HEK293 (cell line): ENCODE measurements at regions not wholly inside any gene's neighbourhood (a gene's known extent, or its start where the extent isn't known, plus 50 kb on each side); places are given as distances from the start of the nearest gene placed in this dataset.

Experiments
- CTCF ChIA-PET: fragments of 350-600 bp; formaldehyde crosslinking; extraction: SDS; loops from one replicate; lab custom pipeline; 2021; ENCODE audit warnings: antibody characterized with exemption; lab: Yijun Ruan, JAX
- POLR2A ChIA-PET: fragments of 300-600 bp; formaldehyde crosslinking; extraction: SDS; loops from one replicate; lab custom pipeline; 2020; ENCODE audit warnings: antibody characterized with exemption, inconsistent platforms; lab: Yijun Ruan, JAX
- H3K27ac ChIP-seq: fragments of 200-500 bp; sonication (Bioruptor generic); 2 replicates; pipeline ENCODE4 v1.5.1; 2014; ENCODE audit warnings: low read depth, low read length, control low read depth, inconsistent platforms; ENCODE audit errors: extremely low read depth
- H3K36me3 ChIP-seq, 2 experiments: fragments of 200-500 bp in 1 of 2; sonication (Bioruptor generic) in 1 of 2; 1 replicate in 1 of 2; 2 replicates in 1 of 2; pipeline ENCODE4 v1.5.1; 2014 to 2017; ENCODE audit warnings: inconsistent platforms in 2 of 2, low read length in 2 of 2; ENCODE audit not compliant: control insufficient read depth in 2 of 2, insufficient read depth in 1 of 2
- H3K4me1 ChIP-seq: fragments of 200-500 bp; sonication (Bioruptor generic); 2 replicates; pipeline ENCODE4 v1.5.1; 2014; ENCODE audit warnings: mild to moderate bottlenecking, low read length, inconsistent platforms; ENCODE audit not compliant: control insufficient read depth, insufficient read depth
- H3K4me3 ChIP-seq: 2 replicates; pipeline ENCODE4 v1.5.1; 2011; ENCODE audit warnings: low read depth, mild to moderate bottlenecking, control low read depth, low read length, moderate library complexity
- H3K9me3 ChIP-seq: fragments of 200-500 bp; sonication (Bioruptor generic); 2 replicates; pipeline ENCODE4 v1.5.1; 2014; ENCODE audit warnings: low read depth, low read length, inconsistent platforms; ENCODE audit not compliant: control insufficient read depth, insufficient read depth
- BCL11A ChIP-seq: fragments of 450-650 bp; formaldehyde crosslinking; IDR thresholded peaks from 2 replicates; pipeline ENCODE4 v1.5.1; 2016; ENCODE audit warnings: low read depth, missing biosample characterization, missing genetic modification characterization
- CTCF ChIP-seq: fragments of 450-650 bp; formaldehyde crosslinking; IDR thresholded peaks from 2 replicates; pipeline ENCODE4 v1.5.1; 2016; ENCODE audit warnings: missing biosample characterization, missing genetic modification characterization
- GLI2 ChIP-seq: fragments of 450-650 bp; formaldehyde crosslinking; IDR thresholded peaks from 2 replicates; pipeline ENCODE4; 2017; ENCODE audit warnings: missing biosample characterization, missing genetic modification characterization, low read depth, borderline replicate concordance
- GLIS1 ChIP-seq: fragments of 450-650 bp; formaldehyde crosslinking; IDR thresholded peaks from 2 replicates; pipeline ENCODE4 v1.5.1; 2016; ENCODE audit warnings: missing biosample characterization, missing genetic modification characterization
- HOXA7 ChIP-seq: sonication (generic); formaldehyde crosslinking; IDR thresholded peaks from 2 replicates; pipeline ENCODE4 v1.8.1; 2022; ENCODE audit warnings: missing genetic modification reagents, borderline replicate concordance
- KLF16 ChIP-seq: fragments of 450-650 bp; formaldehyde crosslinking; IDR thresholded peaks from 2 replicates; pipeline ENCODE4 v1.5.1; 2017; ENCODE audit warnings: missing biosample characterization, missing genetic modification characterization
- OSR2 ChIP-seq: fragments of 450-650 bp; formaldehyde crosslinking; IDR thresholded peaks from 2 replicates; pipeline ENCODE4 v1.5.1; 2016; ENCODE audit warnings: missing biosample characterization, missing genetic modification characterization
- SCRT1 ChIP-seq: fragments of 450-650 bp; formaldehyde crosslinking; IDR thresholded peaks from 2 replicates; pipeline ENCODE4 v1.5.1; 2016; ENCODE audit warnings: missing biosample characterization, missing genetic modification characterization, borderline replicate concordance
- SP2 ChIP-seq: fragments of 450-650 bp; formaldehyde crosslinking; IDR thresholded peaks from 2 replicates; pipeline ENCODE4 v1.5.1; 2016; ENCODE audit warnings: missing biosample characterization, missing genetic modification characterization
- SP3 ChIP-seq: fragments of 450-650 bp; formaldehyde crosslinking; IDR thresholded peaks from 2 replicates; pipeline ENCODE4 v1.5.1; 2016; ENCODE audit warnings: missing biosample characterization, missing genetic modification characterization
- TCF7L2 ChIP-seq: IDR thresholded peaks from 2 replicates; pipeline ENCODE4 v1.6.1; 2011; ENCODE audit warnings: low read depth, mild to moderate bottlenecking, inconsistent platforms, low read length, moderate library complexity, borderline replicate concordance
- ZBTB20 ChIP-seq: fragments of 450-650 bp; formaldehyde crosslinking; IDR thresholded peaks from 2 replicates; pipeline ENCODE4 v1.5.1; 2016; ENCODE audit warnings: missing biosample characterization, missing genetic modification characterization
- ZBTB26 ChIP-seq: fragments of 450-650 bp; formaldehyde crosslinking; optimal IDR thresholded peaks from 2 replicates; pipeline ENCODE3; 2016; ENCODE audit warnings: missing biosample characterization, mild to moderate bottlenecking, missing genetic modification characterization
- ZBTB48 ChIP-seq: fragments of 450-650 bp; formaldehyde crosslinking; IDR thresholded peaks from 2 replicates; pipeline ENCODE4 v1.5.1; 2016; ENCODE audit warnings: missing biosample characterization, missing genetic modification characterization
- ZBTB6 ChIP-seq: fragments of 450-650 bp; formaldehyde crosslinking; IDR thresholded peaks from 2 replicates; pipeline ENCODE4 v1.5.1; 2017; ENCODE audit warnings: missing biosample characterization, missing genetic modification characterization
- ZFP3 ChIP-seq: fragments of 450-650 bp; formaldehyde crosslinking; IDR thresholded peaks from 2 replicates; pipeline ENCODE4 v1.5.1; 2016; ENCODE audit warnings: low read depth, missing biosample characterization, missing genetic modification characterization
- ZFP37 ChIP-seq: fragments of 450-650 bp; formaldehyde crosslinking; IDR thresholded peaks from 2 replicates; pipeline ENCODE4 v1.5.1; 2016; ENCODE audit warnings: missing biosample characterization, missing genetic modification characterization
- ZFP69B ChIP-seq: fragments of 450-650 bp; formaldehyde crosslinking; IDR thresholded peaks from 2 replicates; pipeline ENCODE4 v1.5.1; 2016; ENCODE audit warnings: missing biosample characterization, missing genetic modification characterization
- ZNF112 ChIP-seq: fragments of 450-650 bp; formaldehyde crosslinking; IDR thresholded peaks from 2 replicates; pipeline ENCODE4 v1.5.0; 2017; ENCODE audit warnings: missing biosample characterization, missing genetic modification characterization
- ZNF138 ChIP-seq: fragments of 450-650 bp; formaldehyde crosslinking; IDR thresholded peaks from 2 replicates; pipeline ENCODE4 v1.5.1; 2016; ENCODE audit warnings: missing biosample characterization, missing genetic modification characterization, borderline replicate concordance
- ZNF140 ChIP-seq: fragments of 450-650 bp; formaldehyde crosslinking; IDR thresholded peaks from 2 replicates; pipeline ENCODE4 v1.5.1; 2016; ENCODE audit warnings: missing biosample characterization, missing genetic modification characterization
- ZNF155 ChIP-seq: fragments of 450-650 bp; formaldehyde crosslinking; IDR thresholded peaks from 2 replicates; pipeline ENCODE4 v1.5.1; 2016; ENCODE audit warnings: missing biosample characterization, missing genetic modification characterization
- ZNF157 ChIP-seq: fragments of 450-650 bp; formaldehyde crosslinking; IDR thresholded peaks from 2 replicates; pipeline ENCODE4 v1.5.1; 2016; ENCODE audit warnings: missing biosample characterization, missing genetic modification characterization
- ZNF398 ChIP-seq: fragments of 450-650 bp; formaldehyde crosslinking; IDR thresholded peaks from 2 replicates; pipeline ENCODE4 v1.5.1; 2017; ENCODE audit warnings: missing biosample characterization, missing genetic modification characterization
- ZNF521 ChIP-seq: fragments of 450-650 bp; formaldehyde crosslinking; IDR thresholded peaks from 2 replicates; pipeline ENCODE4 v1.5.1; 2017; ENCODE audit warnings: missing biosample characterization, mild to moderate bottlenecking, missing genetic modification characterization
- ZNF549 ChIP-seq: fragments of 450-650 bp; IDR thresholded peaks from 2 replicates; pipeline ENCODE4 v1.5.1; 2018; ENCODE audit warnings: missing biosample characterization, missing genetic modification characterization, mild to moderate bottlenecking, inconsistent platforms, moderate library complexity
- ZNF560 ChIP-seq: fragments of 450-650 bp; formaldehyde crosslinking; IDR thresholded peaks from 2 replicates; pipeline ENCODE4 v1.5.1; 2017; ENCODE audit warnings: missing biosample characterization, missing genetic modification characterization, borderline replicate concordance
- ZNF624 ChIP-seq: fragments of 450-650 bp; formaldehyde crosslinking; IDR thresholded peaks from 2 replicates; pipeline ENCODE4 v1.5.1; 2017; ENCODE audit warnings: missing biosample characterization, missing genetic modification characterization
- ZNF626 ChIP-seq: fragments of 450-650 bp; sonication (Bioruptor Pico); formaldehyde crosslinking; IDR thresholded peaks from 2 replicates; pipeline ENCODE4 v1.5.1; 2018; ENCODE audit warnings: missing biosample characterization, missing genetic modification characterization, inconsistent platforms
- ZNF670 ChIP-seq: fragments of 450-650 bp; formaldehyde crosslinking; IDR thresholded peaks from 2 replicates; pipeline ENCODE4 v1.5.1; 2016; ENCODE audit warnings: missing biosample characterization, missing genetic modification characterization, low read depth
- ZNF707 ChIP-seq: fragments of 450-650 bp; formaldehyde crosslinking; IDR thresholded peaks from 2 replicates; pipeline ENCODE4 v1.5.1; 2016; ENCODE audit warnings: missing biosample characterization, missing genetic modification characterization
- ZNF768 ChIP-seq: fragments of 450-650 bp; formaldehyde crosslinking; IDR thresholded peaks from 2 replicates; pipeline ENCODE4 v1.5.1; 2018; ENCODE audit warnings: missing biosample characterization, mild to moderate bottlenecking, missing genetic modification characterization
- ZNF792 ChIP-seq: fragments of 450-650 bp; formaldehyde crosslinking; IDR thresholded peaks from 2 replicates; pipeline ENCODE4 v1.5.1; 2016; ENCODE audit warnings: missing biosample characterization, missing genetic modification characterization
- ZSCAN23 ChIP-seq: fragments of 450-650 bp; formaldehyde crosslinking; IDR thresholded peaks from 2 replicates; pipeline ENCODE4 v1.5.1; 2016; ENCODE audit warnings: missing biosample characterization, missing genetic modification characterization
- ZXDB ChIP-seq: fragments of 450-650 bp; formaldehyde crosslinking; IDR thresholded peaks from 2 replicates; pipeline ENCODE4 v1.5.1; 2016; ENCODE audit warnings: missing biosample characterization, missing genetic modification characterization

DNA sequence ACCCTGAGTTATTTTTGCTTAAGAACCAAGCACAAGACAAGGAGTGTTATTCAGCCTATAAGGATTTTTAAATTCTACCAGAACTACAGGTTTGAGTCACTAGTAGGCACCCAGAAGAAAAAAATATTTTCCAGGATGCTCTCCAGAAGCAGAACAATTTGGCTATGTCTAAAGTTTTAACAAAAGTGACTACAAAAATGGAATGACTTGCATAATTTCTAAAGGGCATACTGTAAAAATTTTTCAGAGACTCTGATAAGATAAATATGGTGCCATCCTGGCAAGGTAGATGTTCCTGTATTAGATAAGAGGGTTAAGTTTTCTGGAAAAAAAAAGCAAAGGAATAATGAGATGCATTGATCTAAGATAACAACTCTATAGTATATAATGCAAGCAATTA, 68.6 kb upstream of the FAM9A start:
- H3K4me3 ChIP-seq: no peak overlapping the region
- TF ChIP-seq TCF7L2 (no peak), GLIS1 (tag by site-specific recombination) (no peak), ZNF157 (tag by site-specific recombination) (no peak), CTCF (tag by site-specific recombination) (no peak), ZNF549 (tag by site-specific recombination) (no peak), GLI2 (tag by site-specific recombination) (no peak), HOXA7 (CRISPR knock-in tag) (no peak), ZBTB26 (tag by site-specific recombination) (no peak), ZNF112 (no peak), KLF16 (tag by site-specific recombination) (no peak), ZBTB6 (tag by site-specific recombination) (no peak), ZNF140 (tag by site-specific recombination) (no peak), ZNF398 (tag by site-specific recombination) (no peak), ZNF707 (tag by site-specific recombination) (no peak), ZNF155 (tag by site-specific recombination) (no peak), ZNF521 (no peak), ZFP3 (tag by site-specific recombination) (no peak), ZNF670 (tag by site-specific recombination) (no peak), ZNF792 (tag by site-specific recombination) (no peak), ZSCAN23 (tag by site-specific recombination) (no peak)
- H3K9me3 ChIP-seq: no peaks in the 10 kb centered on the region
- no peaks in the 10 kb centered on the region for H3K36me3 ChIP-seq
- ChIA-PET CTCF (no interaction called here), POLR2A (no interaction called here)
- no peaks in the 10 kb centered on the region for H3K4me1 ChIP-seq
- H3K27ac ChIP-seq: no peak overlapping the region

DNA sequence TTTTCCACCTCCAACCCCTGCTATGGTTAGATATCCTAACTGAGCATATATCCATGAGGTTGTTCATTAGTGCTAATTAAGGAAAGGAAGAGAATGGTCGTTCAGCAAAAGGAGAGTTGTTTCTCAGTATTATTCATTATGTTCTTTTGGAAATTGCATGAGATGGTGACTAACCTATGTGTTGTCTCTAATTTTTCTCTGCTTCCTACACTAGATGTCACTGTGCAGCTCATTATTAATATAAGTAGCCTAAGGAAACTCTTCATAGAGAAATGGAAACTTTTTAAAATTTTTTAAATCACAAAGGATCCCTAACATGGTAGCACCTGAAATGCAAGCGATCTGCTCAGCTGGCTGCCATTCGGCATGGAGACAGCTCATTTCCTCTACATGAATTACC, 67.7 kb upstream of the FAM9A start:
- Histone ChIP-seq H3K9me3 (no peaks in the 10 kb centered on the region), H3K36me3 (no peaks in the 10 kb centered on the region), H3K27ac (no peak overlapping the region), H3K4me3 (no peak overlapping the region), H3K4me1 (no peaks in the 10 kb centered on the region)
- ChIA-PET CTCF (interaction anchor here (0.6 to 0.7 kb wide), 2 partner anchors 83 to 448 kb away, joined by 3 read pairs; no protein-coding TSS in a partner anchor), POLR2A (no interaction called here)
- no peak for TF ChIP-seq ZNF138 (tag by site-specific recombination)
- TF ChIP-seq ZNF768 (tag by site-specific recombination): no peak
- no peak for TF ChIP-seq ZBTB20 (tag by site-specific recombination)
- TF ChIP-seq ZFP69B (tag by site-specific recombination): no peak
- no peak for TF ChIP-seq ZXDB (tag by site-specific recombination)
- TF ChIP-seq OSR2 (tag by site-specific recombination): no peak
- TF ChIP-seq SCRT1 (tag by site-specific recombination): no peak
- TF ChIP-seq SP2 (tag by site-specific recombination): no peak
- no peak for TF ChIP-seq ZFP37 (tag by site-specific recombination)
- TF ChIP-seq ZNF624 (tag by site-specific recombination): no peak
- TF ChIP-seq ZNF626 (tag by site-specific recombination): no peak
- TF ChIP-seq ZNF560: no peak
- TF ChIP-seq ZBTB48 (tag by site-specific recombination): no peak
- no peak for TF ChIP-seq BCL11A (tag by site-specific recombination)
- TF ChIP-seq SP3 (tag by site-specific recombination): no peak
